AG08395 (cell line): ENCODE measurements at regions not wholly inside any gene's neighbourhood (a gene's known extent, or its start where the extent isn't known, plus 50 kb on each side); places are given as distances from the start of the nearest gene placed in this dataset.
"Not testable (repeated sequence)": the region's sequence is repeated elsewhere in the genome, so short reads cannot be mapped to it uniquely, and the experiment has no call there.

Experiments used
- DNase-seq: peaks from one replicate; pipeline ENCODE4 v3.0.0; 2012; ENCODE audit warnings: mixed read lengths, low spot score

GRCh38 chr2:109669731-109670130 lies 55.6 kb downstream of the SOWAHC start:
- DNase-seq, result no peak

- no peak for DNase-seq
These were observed 56.6 kb downstream of the SOWAHC start for GRCh38 chr2:109670556-109671411.

- no peak for DNase-seq
These were observed 60.9 kb downstream of the SOWAHC start for GRCh38 chr2:109674894-109675534.

GRCh38 chr2:109675666-109676345 lies 61.6 kb downstream of the SOWAHC start:
- no peak for DNase-seq

- no peak for DNase-seq
These were observed 62.3 kb downstream of the SOWAHC start for GRCh38 chr2:109676346-109676902.

- DNase-seq, result not testable (repeated sequence)
These were observed 63.1 kb downstream of the SOWAHC start for GRCh38 chr2:109677121-109677731.

- no peak for DNase-seq
These were observed 63.8 kb downstream of the SOWAHC start for GRCh38 chr2:109677835-109678580.

GRCh38 chr2:109678724-109679201 lies 64.6 kb downstream of the SOWAHC start:
- DNase-seq, result not testable (repeated sequence)

GRCh38 chr2:109679225-109679624 lies 65.1 kb downstream of the SOWAHC start:
- no peak for DNase-seq

GRCh38 chr2:109679626-109680025 lies 65.5 kb downstream of the SOWAHC start:
- no peak for DNase-seq

- DNase-seq, result no peak
These were observed 66.5 kb downstream of the SOWAHC start for GRCh38 chr2:109680523-109681297.

- DNase-seq, result no peak
These were observed 67.6 kb downstream of the SOWAHC start for GRCh38 chr2:109681633-109682380.

GRCh38 chr2:109683452-109683851 lies 69.3 kb downstream of the SOWAHC start:
- DNase-seq, result no peak

GRCh38 chr2:109685453-109685852 lies 71.3 kb downstream of the SOWAHC start:
- no peak for DNase-seq

- DNase-seq, result no peak
These were observed 72.8 kb downstream of the SOWAHC start for GRCh38 chr2:109686921-109687320.

GRCh38 chr2:109689182-109689930 lies 75.2 kb downstream of the SOWAHC start:
- DNase-seq, result no peak

- DNase-seq, result no peak
These were observed 75.8 kb downstream of the SOWAHC start for GRCh38 chr2:109689973-109690372.

GRCh38 chr2:109690457-109690821 lies 76.3 kb downstream of the SOWAHC start:
- DNase-seq, result no peak
